GM19438 (cell line): ENCODE measurements at regions not wholly inside any gene's neighbourhood (a gene's known extent, or its start where the extent isn't known, plus 50 kb on each side); places are given as distances from the start of the nearest gene placed in this dataset.
"Not testable (repeated sequence)": the region's sequence is repeated elsewhere in the genome, so short reads cannot be mapped to it uniquely, and the experiment has no call there.

Experiments
- ATAC-seq: cut with Tn5 transposase; IDR thresholded peaks from one replicate; pipeline ENCODE4 v1.9.1; 2021; ENCODE audit warnings: low read depth; ENCODE audit not compliant: unreplicated experiment

DNA sequence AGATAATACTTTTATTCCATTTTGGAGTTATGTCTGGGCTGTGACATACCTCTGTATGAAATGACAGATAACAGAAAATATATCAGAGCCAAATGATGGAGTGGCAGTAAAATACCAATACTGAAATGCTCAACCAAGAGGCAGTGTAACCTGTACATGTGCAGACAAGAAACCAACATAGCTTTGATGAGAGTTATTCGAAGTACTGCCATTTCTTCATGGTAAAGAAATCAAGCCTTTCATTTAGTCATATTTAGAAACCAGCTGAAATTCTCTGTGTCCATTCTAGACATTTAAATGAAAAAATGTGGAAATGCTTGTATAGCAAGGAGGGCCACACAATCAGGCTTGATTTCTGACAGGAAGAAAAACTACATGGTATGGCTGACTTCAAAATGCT is 127.1 kb upstream of the PTPRZ1 start:
- ATAC-seq: no peak

- ATAC-seq: no peak
Observed at GRCh38 chr7:121744877-121745276, 128.1 kb upstream of the PTPRZ1 start.

DNA sequence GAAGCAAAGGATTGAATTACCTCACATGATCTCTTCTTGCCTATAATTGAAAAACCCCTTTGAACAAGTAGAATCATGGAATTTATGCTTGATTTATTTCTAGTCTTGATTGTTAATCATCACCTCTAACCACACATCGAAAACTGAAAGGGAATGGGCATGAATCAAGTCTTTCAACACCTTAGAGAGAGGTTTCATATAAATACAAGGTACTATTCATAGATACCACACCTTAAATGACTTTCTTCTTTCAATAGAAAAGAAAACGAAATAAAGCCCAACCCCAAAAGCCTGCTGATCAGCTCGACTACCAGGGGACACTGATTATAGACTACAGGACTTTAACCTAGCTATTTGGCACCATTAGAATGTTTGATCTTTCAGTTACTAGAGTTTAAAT is 128.6 kb upstream of the PTPRZ1 start:
- ATAC-seq: no peak

DNA sequence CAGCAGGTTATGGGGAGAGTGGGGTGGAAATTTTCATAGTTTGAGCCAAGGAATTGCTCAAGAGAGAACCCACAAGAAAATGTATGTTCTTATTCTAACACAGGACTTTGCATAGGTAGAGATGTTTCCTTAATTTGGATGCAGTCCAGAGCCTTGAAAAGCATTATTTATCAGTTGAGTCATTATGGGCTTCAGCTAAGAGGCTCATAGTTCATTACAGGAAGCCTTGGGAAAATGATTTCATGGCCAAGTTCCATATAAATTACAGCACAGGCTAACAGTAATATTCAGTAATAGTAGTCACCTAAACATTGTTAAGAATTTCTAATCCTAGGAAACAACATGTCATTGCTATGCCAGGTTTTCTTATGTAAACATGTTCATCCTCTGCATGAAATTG is 131.1 kb upstream of the PTPRZ1 start:
- ATAC-seq: no peak

GRCh38 chr7:121739465-121739864 is 133.5 kb upstream of the PTPRZ1 start:
- ATAC-seq: no peak

GRCh38 chr7:121730869-121731268 is 142.1 kb upstream of the PTPRZ1 start:
- ATAC-seq: no peak

- no peak for ATAC-seq
Observed at GRCh38 chr7:121714559-121715303, 158.2 kb upstream of the PTPRZ1 start.

GRCh38 chr7:121712961-121713360 is 160.0 kb upstream of the PTPRZ1 start:
- not testable (repeated sequence) for ATAC-seq

DNA sequence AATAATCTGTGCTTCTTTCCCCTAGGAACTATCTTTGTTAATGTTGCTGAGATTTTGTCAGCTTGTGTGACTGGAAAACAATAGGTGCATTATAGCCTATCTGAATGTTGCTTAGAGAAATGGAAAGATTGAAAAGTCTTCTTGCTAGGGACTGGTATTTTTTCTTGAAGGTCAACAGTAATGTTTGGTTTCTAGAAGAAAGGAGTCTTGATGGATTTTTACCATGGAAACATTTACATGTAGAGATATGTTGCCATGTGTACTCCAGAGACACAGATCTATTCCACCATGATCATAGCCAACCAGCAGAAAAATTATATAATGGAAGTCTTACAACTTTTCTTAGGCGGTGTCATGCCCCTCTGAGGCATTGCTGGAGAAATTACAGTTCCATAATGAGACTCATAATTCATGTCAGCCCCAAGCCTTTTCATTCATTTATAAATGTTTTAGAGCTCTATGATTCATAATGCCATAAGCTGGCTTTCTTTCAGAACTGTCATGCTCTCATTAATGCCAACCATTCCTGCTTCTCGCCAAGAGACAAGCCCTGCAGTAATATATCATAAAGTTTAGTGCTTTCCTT is 175.1 kb upstream of the PTPRZ1 start:
- ATAC-seq: no peak

GRCh38 chr7:121696954-121697353 is 176.0 kb upstream of the PTPRZ1 start:
- ATAC-seq: no peak

DNA sequence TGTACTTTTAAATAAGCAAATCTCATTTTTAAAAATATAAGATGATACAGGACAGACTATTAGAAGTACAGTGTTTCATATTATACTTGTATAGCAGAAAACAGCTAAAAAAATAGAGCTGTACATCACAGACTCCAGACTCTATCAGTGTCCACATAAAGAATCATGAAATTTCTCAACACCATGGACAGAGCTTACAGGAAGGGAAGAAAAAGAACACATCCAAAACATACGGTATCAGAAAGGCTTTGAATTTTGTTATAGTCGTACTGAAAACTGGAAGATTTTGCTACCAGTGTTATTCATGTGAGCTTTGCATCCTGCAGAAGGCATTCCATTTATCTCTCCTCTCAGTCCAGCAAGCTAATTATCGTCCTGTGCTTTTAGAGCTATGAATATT is 183.2 kb upstream of the PTPRZ1 start:
- ATAC-seq: no peak

DNA sequence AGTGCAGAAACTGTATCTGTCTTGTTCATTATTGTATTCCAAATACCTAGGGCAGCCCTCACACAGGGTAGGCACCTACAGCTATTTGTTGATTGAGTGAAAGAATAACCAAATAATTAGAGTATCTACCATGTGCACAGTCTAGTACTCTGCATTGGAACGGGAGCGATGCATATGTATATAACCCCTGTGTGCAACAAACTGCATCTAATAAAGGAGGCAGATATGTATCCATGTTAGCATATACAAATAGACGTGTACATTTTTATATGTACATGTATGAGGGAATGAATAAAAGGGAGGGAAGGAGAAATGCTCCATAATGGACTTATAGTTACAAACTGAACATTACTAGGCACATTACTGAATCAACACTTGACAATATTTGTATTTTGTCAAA is 191.3 kb upstream of the PTPRZ1 start:
- ATAC-seq: no peak

- ATAC-seq: no peak
Observed at GRCh38 chr7:121676168-121676567, 196.8 kb upstream of the PTPRZ1 start.

GRCh38 chr7:121674455-121674854 is 198.5 kb upstream of the PTPRZ1 start:
- ATAC-seq: not testable (repeated sequence)

GRCh38 chr7:121669144-121669543 is 203.8 kb upstream of the PTPRZ1 start:
- ATAC-seq: no peak

GRCh38 chr7:121666306-121666705 is 206.7 kb upstream of the PTPRZ1 start:
- no peak for ATAC-seq

DNA sequence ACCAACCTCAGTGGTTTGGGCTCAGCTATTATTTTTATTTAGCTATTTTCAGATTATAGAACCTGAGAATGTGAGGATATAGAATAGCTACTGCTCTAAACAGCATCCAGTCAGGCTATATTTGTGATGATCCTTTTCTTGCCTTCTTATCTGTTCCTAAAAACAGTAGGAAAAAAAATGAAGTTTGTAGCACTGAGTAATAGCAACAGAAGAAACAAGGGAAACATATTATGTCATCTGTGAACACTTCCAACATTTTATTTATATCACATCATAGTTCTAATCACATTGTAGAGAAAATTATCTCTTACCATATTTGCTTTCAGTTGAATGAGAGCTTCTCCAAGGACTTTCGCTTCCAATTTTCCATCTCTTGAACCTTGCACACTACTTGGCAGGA is 229.6 kb upstream of the PTPRZ1 start:
- ATAC-seq: no peak

- no peak for ATAC-seq
Observed at GRCh38 chr7:121639705-121640104, 233.3 kb upstream of the PTPRZ1 start.

DNA sequence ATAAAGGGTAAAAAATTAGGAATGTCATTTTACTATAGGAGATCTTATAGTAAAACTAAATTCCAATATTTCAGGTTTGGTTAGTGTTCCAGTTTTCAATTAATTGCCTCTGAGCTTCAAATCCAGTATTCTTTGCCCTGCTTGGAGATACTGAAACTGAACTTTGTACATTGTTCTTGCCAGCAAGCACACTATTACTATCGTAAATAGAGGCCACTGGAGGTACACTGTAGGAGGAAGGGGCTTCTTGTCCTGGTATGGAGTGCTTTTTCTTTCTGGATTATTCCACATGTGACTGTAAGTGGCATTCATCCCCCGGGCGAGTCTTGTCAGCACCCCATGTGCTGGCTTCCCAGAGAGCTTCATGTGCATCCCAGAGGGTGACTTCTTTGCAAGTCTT is 234.7 kb upstream of the PTPRZ1 start:
- no peak for ATAC-seq

DNA sequence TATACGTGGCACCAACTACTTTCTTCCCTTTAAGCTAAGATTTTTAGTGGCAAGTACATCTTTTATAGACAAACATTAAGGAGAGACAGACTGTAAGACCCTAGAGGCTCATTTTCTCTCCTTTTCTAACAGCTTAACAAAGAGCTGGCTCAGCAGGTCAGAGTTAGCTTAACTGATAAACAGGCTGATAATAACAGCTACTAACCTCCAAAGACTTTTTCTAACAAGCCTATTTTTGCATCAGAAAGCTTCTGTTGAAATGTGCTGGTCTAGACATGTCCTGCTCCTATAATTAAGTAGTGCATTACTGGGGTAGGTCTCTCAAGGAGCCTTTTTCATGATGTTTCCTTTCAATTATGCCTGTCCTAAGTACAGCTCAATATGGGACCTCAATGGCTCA is 238.2 kb upstream of the FAM3C start:
- no peak for ATAC-seq

DNA sequence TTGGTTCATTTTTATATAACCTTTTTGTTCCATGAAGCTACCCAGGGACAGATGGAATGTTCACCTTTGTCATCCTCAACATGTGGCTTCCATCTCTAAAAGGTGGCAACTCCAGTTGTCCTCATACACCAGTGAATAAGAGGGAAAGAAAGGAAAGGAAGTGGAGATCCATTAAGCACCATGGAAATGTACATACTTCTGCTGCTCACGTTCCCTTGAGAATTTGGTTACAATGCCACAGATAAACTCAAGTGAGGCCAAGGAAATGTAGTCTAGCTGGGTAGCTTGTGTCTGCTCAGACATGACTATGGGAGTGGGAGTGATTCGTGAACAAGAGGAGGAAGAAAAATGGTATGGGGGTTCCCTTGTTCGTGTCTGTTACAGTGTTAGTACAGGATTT is 237.1 kb upstream of the FAM3C start:
- no peak for ATAC-seq

- no peak for ATAC-seq
Observed at GRCh38 chr7:121624958-121625357, 228.8 kb upstream of the FAM3C start.
